Uterus (tissue), 3 donors: ENCODE measurements at regions not wholly inside any gene's neighbourhood (a gene's known extent, or its start where the extent isn't known, plus 50 kb on each side); places are given as distances from the start of the nearest gene placed in this dataset.
A peak's percentile ranks its signal among the peaks of the same experiment; 100 is the strongest.

Source experiments
- DNase-seq, 2 donors: peaks; one replicate each; pipeline ENCODE4 v3.0.0-alpha.2; 2019 to 2020
- H3K27ac ChIP-seq, 2 donors: fragments of 200-600 bp; sonication (generic); 1 replicate in 1 of 2; 2 replicates in 1 of 2; pipeline ENCODE4 v1.5.1; 2016 to 2018
- H3K27me3 ChIP-seq, 2 donors: fragments of 200-600 bp; sonication (generic); one replicate each; pipeline ENCODE4 v1.5.1; 2018 to 2019; ENCODE audit warnings: control low read depth in 1 of 2
- H3K36me3 ChIP-seq, 2 donors: fragments of 200-600 bp; sonication (generic); one replicate each; pipeline ENCODE4 v1.5.1; 2019; ENCODE audit warnings: control low read depth in 1 of 2
- H3K4me1 ChIP-seq, 2 donors: fragments of 200-600 bp; sonication (generic); one replicate each; pipeline ENCODE4 v1.5.1; 2018 to 2019; ENCODE audit warnings: control low read depth in 1 of 2
- H3K4me3 ChIP-seq, 2 donors: fragments of 200-600 bp; sonication (generic); 1 replicate in 1 of 2; 2 replicates in 1 of 2; pipeline ENCODE4 v1.5.1; 2018 to 2019; ENCODE audit warnings: mild to moderate bottlenecking in 1 of 2
- H3K9me3 ChIP-seq, 2 donors: fragments of 200-600 bp; sonication (generic); one replicate each; pipeline ENCODE4 v1.5.1; 2019; ENCODE audit warnings: control low read depth in 1 of 2
- POLR2A ChIP-seq, 2 donors: fragments of 450-650 bp; IDR thresholded peaks; one replicate each; pipeline ENCODE4 v1.6.1; 2016; ENCODE audit warnings: antibody characterized with exemption in 2 of 2, mild to moderate bottlenecking in 1 of 2, moderate library complexity in 1 of 2
- intact Hi-C: fragments of 100-400 bp; cut with DNase I; formaldehyde crosslinking; loops from one replicate; pipeline ENCODE4 v1.15.1; 2023; ENCODE audit warnings: low total_unique reads
- TF ChIP-seq, protein P1 (sequence below), 4 experiments: fragments of 200-600 bp in 2 of 4; fragments of 450-650 bp in 2 of 4; sonication (generic) in 2 of 4; IDR thresholded peaks; one replicate each; pipeline ENCODE4 v1.5.1; 2016 to 2019; ENCODE audit warnings: antibody characterized with exemption in 4 of 4, mild to moderate bottlenecking in 2 of 4, moderate library complexity in 1 of 4
- donor health status: DM: yes; HTN: yes; CAD: no.

GRCh38 chr14:59127437-59127732 is 61.1 kb upstream of the DAAM1 start:
- no peaks in the 10 kb centered on the region for H3K9me3 ChIP-seq
- H3K27me3 ChIP-seq = no peaks in the 10 kb centered on the region
- intact Hi-C loops = loop anchor here (5.0 kb wide), 1 partner anchor 315 kb away; no protein-coding TSS in a partner anchor
- no peak for DNase-seq
- H3K27ac ChIP-seq = no peak overlapping the region
- TF ChIP-seq, protein P1, sequence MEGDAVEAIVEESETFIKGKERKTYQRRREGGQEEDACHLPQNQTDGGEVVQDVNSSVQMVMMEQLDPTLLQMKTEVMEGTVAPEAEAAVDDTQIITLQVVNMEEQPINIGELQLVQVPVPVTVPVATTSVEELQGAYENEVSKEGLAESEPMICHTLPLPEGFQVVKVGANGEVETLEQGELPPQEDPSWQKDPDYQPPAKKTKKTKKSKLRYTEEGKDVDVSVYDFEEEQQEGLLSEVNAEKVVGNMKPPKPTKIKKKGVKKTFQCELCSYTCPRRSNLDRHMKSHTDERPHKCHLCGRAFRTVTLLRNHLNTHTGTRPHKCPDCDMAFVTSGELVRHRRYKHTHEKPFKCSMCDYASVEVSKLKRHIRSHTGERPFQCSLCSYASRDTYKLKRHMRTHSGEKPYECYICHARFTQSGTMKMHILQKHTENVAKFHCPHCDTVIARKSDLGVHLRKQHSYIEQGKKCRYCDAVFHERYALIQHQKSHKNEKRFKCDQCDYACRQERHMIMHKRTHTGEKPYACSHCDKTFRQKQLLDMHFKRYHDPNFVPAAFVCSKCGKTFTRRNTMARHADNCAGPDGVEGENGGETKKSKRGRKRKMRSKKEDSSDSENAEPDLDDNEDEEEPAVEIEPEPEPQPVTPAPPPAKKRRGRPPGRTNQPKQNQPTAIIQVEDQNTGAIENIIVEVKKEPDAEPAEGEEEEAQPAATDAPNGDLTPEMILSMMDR (IDR thresholded peaks at IDR 0.05) = no peak
- TF ChIP-seq POLR2A (IDR thresholded peaks at IDR 0.05) = no peak
- no peaks in the 10 kb centered on the region for H3K36me3 ChIP-seq
- peaks cover 0 to under 1% of the 10 kb centered on the region in 2 donors for H3K4me1 ChIP-seq
- H3K4me3 ChIP-seq = no peak overlapping the region

DNA sequence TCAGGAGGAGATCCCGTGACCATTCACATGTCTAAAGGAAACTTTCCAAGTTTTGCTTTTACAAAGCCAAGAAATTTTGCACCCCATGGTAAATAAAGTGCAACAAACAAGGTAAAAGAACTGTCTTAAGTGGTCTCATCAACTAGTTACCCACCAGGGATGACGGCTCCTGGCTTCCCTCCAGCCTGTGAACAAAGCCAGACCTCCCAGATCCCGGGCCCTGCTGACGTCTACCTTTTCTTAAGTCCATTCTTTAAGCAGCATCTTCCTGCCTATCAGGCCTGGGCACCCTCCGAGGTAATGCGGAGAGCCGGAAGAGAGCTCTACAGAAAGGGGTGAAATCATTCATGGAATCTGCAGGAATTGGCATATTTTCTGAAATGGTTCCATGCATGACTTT is 58.0 kb upstream of the DAAM1 start:
- H3K27ac ChIP-seq = peak overlapping the region in 1 of 2 donors; percentile 24
- no peak overlapping the region for H3K4me3 ChIP-seq
- H3K4me1 ChIP-seq = peaks cover 0 to 5% of the 10 kb centered on the region in 2 donors
- peak; percentile 24 to 28 for DNase-seq
- no peak for TF ChIP-seq POLR2A (IDR thresholded peaks at IDR 0.05)
- TF ChIP-seq, protein P1 (IDR thresholded peaks at IDR 0.05) = no peak
- H3K27me3 ChIP-seq = no peaks in the 10 kb centered on the region
- no peaks in the 10 kb centered on the region for H3K36me3 ChIP-seq
- intact Hi-C loops = no loop called here
- no peaks in the 10 kb centered on the region for H3K9me3 ChIP-seq

DNA sequence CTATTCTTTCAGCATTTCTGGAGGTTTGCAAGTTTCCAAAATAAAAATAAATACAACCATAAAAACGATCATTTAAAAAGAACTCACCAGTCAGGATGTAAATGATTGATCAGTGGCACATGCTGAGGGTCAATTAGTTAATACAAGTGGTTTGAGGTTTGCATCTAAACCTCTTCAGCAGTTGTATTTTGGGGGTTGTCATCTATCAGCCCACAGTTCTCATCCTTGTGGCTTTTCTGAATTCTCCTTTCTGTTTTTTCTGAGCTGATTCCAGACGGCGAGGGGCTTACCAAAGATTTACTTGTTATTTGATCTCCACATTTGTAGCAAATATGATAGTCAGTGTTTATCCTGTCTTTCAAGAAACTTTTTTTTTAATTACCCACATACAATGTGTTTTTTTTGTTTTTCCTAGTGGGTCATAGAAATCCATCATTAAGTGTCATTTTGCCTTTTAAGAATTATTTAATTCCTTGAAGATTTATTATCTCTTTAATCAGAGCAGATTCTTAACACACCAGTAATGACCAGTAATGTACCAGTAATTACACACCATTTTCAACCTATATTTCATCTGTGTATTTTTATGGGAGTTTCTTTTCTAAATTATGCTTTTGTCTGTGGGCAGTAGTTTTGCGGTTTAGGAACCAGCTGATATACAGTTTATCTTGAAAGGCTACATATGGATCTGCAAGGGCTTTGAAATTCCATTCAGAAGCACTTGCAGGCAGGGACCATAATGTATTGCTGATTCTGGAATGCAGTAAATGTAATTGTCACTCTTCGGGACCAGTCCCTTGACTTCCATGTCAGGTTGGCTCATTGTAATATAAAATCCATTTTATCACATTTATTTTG is 56.3 kb upstream of the DAAM1 start:
- Histone ChIP-seq H3K9me3 (no peaks in the 10 kb centered on the region), H3K36me3 (no peaks in the 10 kb centered on the region), H3K27me3 (no peaks in the 10 kb centered on the region), H3K27ac (peak overlapping the region in 1 of 2 donors; percentile 50), H3K4me1 (peaks cover 0 to 5% of the 10 kb centered on the region in 2 donors), H3K4me3 (no peak overlapping the region)
- TF ChIP-seq POLR2A (IDR thresholded peaks at IDR 0.05) = no peak
- TF ChIP-seq, protein P1 (IDR thresholded peaks at IDR 0.05) = no peak
- intact Hi-C loops = no loop called here
- no peak for DNase-seq

DNA sequence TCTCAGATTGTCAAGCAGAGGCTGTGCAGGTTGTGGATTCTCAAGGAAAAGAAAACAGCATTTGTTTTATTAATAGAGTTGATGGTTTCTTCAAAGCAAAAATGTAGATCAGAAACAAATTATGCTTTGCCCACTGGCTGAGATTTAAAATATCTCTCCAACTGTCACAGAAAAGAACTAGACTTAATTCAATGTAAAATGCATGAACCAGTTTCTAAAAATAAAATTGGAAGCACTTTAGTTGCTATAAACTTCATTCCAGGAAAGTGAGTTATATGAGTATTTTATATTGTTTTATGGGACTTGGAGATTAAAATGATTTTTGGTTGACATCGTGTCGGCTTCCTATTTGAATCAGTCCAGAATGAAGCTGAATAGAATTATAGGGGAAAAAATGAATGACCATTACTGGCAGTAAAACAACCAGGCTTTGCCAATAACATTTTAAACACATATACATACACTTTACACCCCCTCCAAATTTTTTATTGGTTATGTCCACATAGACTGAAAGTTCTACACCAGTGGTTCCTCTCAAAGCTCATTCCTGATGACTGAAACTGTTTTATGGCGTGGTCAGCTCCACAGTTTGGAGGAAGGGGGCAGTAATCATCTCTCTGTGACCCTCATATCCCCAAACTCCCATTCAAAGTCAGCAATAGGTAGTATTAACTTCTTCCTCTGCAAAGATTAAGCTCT is 55.5 kb upstream of the DAAM1 start:
- H3K4me3 ChIP-seq = no peak overlapping the region
- intact Hi-C loops = no loop called here
- H3K27me3 ChIP-seq = no peaks in the 10 kb centered on the region
- TF ChIP-seq, protein P1 (IDR thresholded peaks at IDR 0.05) = peak in 3 of 4 experiments; percentile 16 to 26 (median 18)
- no peak for TF ChIP-seq POLR2A (IDR thresholded peaks at IDR 0.05)
- peak overlapping the region in 1 of 2 donors; percentile 50 for H3K27ac ChIP-seq
- no peaks in the 10 kb centered on the region for H3K9me3 ChIP-seq
- H3K36me3 ChIP-seq = no peaks in the 10 kb centered on the region
- peaks cover 0 to 5% of the 10 kb centered on the region in 2 donors for H3K4me1 ChIP-seq
- no peak for DNase-seq

GRCh38 chr14:59133709-59134108 is 54.8 kb upstream of the DAAM1 start:
- no peak overlapping the region for H3K4me3 ChIP-seq
- H3K9me3 ChIP-seq = no peaks in the 10 kb centered on the region
- no peaks in the 10 kb centered on the region for H3K36me3 ChIP-seq
- no peak for TF ChIP-seq POLR2A (IDR thresholded peaks at IDR 0.05)
- TF ChIP-seq, protein P1 (IDR thresholded peaks at IDR 0.05) = no peak
- H3K27me3 ChIP-seq = no peaks in the 10 kb centered on the region
- peaks cover 0 to 5% of the 10 kb centered on the region in 2 donors for H3K4me1 ChIP-seq
- intact Hi-C loops = no loop called here
- no peak overlapping the region for H3K27ac ChIP-seq
- no peak for DNase-seq
